SU-DHL-6 (cell line): ENCODE measurements at regions not wholly inside any gene's neighbourhood (a gene's known extent, or its start where the extent isn't known, plus 50 kb on each side); places are given as distances from the start of the nearest gene placed in this dataset.
"Not testable (repeated sequence)": the region's sequence is repeated elsewhere in the genome, so short reads cannot be mapped to it uniquely, and the experiment has no call there.

Source experiments
- H2AFZ ChIP-seq: fragments of 200-600 bp; sonication (generic); 2 replicates; pipeline ENCODE4 v1.6.1; 2014; ENCODE audit warnings: low read depth, mild to moderate bottlenecking, moderate library complexity, mixed read lengths, antibody characterized with exemption, low read length; ENCODE audit not compliant: severe bottlenecking
- H3F3A ChIP-seq: fragments of 200-600 bp; shearing (Covaris generic); 2 replicates; pipeline ENCODE4 v1.6.0; 2016; ENCODE audit warnings: antibody characterized with exemption, mild to moderate bottlenecking; ENCODE audit not compliant: insufficient read depth
- H3K27ac ChIP-seq: fragments of 200-600 bp; sonication (generic); 2 replicates; pipeline ENCODE4 v1.5.1; 2016; ENCODE audit warnings: low read depth, mild to moderate bottlenecking, low read length, moderate library complexity, mixed read lengths
- H3K27me3 ChIP-seq: fragments of 200-600 bp; sonication (generic), shearing (Covaris generic); 2 replicates; pipeline ENCODE4 v1.6.0; 2014; ENCODE audit warnings: mild to moderate bottlenecking, low read length
- H3K36me3 ChIP-seq: fragments of 200-600 bp; sonication (generic); 2 replicates; pipeline ENCODE4 v1.6.1; 2014; ENCODE audit warnings: mild to moderate bottlenecking, low read length, mixed read lengths
- H3K4me2 ChIP-seq: fragments of 300-600, 200-600 bp; shearing (Covaris generic), sonication (generic); 2 replicates; pipeline ENCODE4 v1.6.0; 2014; ENCODE audit warnings: low read length, low read depth, mild to moderate bottlenecking; ENCODE audit not compliant: poor library complexity, severe bottlenecking
- H3K4me3 ChIP-seq: fragments of 200-600 bp; sonication (generic); 2 replicates; pipeline ENCODE4 v1.5.1; 2014; ENCODE audit warnings: antibody characterized with exemption, low read length, mild to moderate bottlenecking, mixed read lengths; ENCODE audit not compliant: insufficient read depth, poor library complexity, severe bottlenecking
- H3K79me2 ChIP-seq: fragments of 200-600 bp; sonication (generic); 2 replicates; pipeline ENCODE4 v1.6.1; 2014; ENCODE audit warnings: mild to moderate bottlenecking, low read length, moderate library complexity; ENCODE audit not compliant: insufficient read depth
- H3K9ac ChIP-seq: fragments of 200-600 bp; sonication (generic); 2 replicates; pipeline ENCODE4 v1.7.0; 2014; ENCODE audit warnings: mild to moderate bottlenecking, low read length
- H3K9me2 ChIP-seq: fragments of 200-600 bp; sonication (generic); replicated peaks from 2 replicates; pipeline ENCODE4 v1.6.1; 2014; ENCODE audit warnings: low read length; ENCODE audit not compliant: insufficient read depth
- H3K9me3 ChIP-seq: fragments of 200-600 bp; sonication (generic); 2 replicates; pipeline ENCODE4 v1.6.1; 2014; ENCODE audit warnings: low read length, mixed read lengths; ENCODE audit not compliant: insufficient read depth
- H4K20me1 ChIP-seq: fragments of 200-600 bp; sonication (generic); 2 replicates; pipeline ENCODE4 v1.6.1; 2014; ENCODE audit warnings: low read depth, mild to moderate bottlenecking, antibody characterized with exemption, low read length, moderate library complexity, mixed read lengths
- EZH2phosphoT487 ChIP-seq: fragments of 200-600 bp; sonication (generic), shearing (Covaris generic); conservative IDR thresholded peaks from 2 replicates; pipeline ENCODE4 v1.6.1; 2018; ENCODE audit warnings: mild to moderate bottlenecking, antibody characterized with exemption, low read length, moderate library complexity, mixed read lengths
- TF ChIP-seq, protein P1 (sequence below): fragments of 200-600 bp; sonication (generic); IDR thresholded peaks from one replicate; pipeline ENCODE4 v1.5.1; 2017; ENCODE audit warnings: antibody characterized with exemption, mild to moderate bottlenecking, low read length, moderate library complexity; ENCODE audit not compliant: insufficient read depth, poor library complexity, severe bottlenecking

DNA sequence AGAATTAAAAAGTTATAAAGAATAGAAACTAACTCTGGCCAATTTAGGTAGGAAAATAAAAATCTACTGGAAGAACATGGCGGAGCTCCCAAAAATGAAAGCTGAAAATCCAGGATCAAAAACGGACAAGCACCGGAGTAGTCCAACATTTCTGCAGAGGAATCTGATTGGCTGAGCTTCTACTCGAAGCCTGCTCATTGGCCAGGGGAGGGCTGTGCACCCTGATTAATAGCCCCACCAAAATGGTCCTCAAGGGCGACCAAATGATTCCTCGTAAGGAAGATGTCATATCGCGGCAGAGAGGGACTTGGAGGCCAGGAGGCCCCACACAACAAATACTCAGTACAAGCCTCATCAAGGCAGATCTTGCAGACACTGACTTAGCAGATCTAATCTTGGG lies 900.7 kb downstream of the UQCRFS1 start:
- no peaks in the 10 kb centered on the region for H3K36me3 ChIP-seq
- H3K4me2 ChIP-seq: no peak overlapping the region
- no peaks in the 10 kb centered on the region for H3K9me3 ChIP-seq
- no peak overlapping the region for H2AFZ ChIP-seq
- no peaks in the 10 kb centered on the region for H3K79me2 ChIP-seq
- no peaks in the 10 kb centered on the region for H3K9me2 ChIP-seq
- H4K20me1 ChIP-seq: no peaks in the 10 kb centered on the region
- no peak overlapping the region for H3K4me3 ChIP-seq
- no peak overlapping the region for H3K27ac ChIP-seq
- H3F3A ChIP-seq: no peaks in the 10 kb centered on the region
- TF ChIP-seq EZH2phosphoT487: no peak
- TF ChIP-seq, protein P1, sequence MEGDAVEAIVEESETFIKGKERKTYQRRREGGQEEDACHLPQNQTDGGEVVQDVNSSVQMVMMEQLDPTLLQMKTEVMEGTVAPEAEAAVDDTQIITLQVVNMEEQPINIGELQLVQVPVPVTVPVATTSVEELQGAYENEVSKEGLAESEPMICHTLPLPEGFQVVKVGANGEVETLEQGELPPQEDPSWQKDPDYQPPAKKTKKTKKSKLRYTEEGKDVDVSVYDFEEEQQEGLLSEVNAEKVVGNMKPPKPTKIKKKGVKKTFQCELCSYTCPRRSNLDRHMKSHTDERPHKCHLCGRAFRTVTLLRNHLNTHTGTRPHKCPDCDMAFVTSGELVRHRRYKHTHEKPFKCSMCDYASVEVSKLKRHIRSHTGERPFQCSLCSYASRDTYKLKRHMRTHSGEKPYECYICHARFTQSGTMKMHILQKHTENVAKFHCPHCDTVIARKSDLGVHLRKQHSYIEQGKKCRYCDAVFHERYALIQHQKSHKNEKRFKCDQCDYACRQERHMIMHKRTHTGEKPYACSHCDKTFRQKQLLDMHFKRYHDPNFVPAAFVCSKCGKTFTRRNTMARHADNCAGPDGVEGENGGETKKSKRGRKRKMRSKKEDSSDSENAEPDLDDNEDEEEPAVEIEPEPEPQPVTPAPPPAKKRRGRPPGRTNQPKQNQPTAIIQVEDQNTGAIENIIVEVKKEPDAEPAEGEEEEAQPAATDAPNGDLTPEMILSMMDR: no peak
- no peaks in the 10 kb centered on the region for H3K27me3 ChIP-seq
- no peak overlapping the region for H3K9ac ChIP-seq

DNA sequence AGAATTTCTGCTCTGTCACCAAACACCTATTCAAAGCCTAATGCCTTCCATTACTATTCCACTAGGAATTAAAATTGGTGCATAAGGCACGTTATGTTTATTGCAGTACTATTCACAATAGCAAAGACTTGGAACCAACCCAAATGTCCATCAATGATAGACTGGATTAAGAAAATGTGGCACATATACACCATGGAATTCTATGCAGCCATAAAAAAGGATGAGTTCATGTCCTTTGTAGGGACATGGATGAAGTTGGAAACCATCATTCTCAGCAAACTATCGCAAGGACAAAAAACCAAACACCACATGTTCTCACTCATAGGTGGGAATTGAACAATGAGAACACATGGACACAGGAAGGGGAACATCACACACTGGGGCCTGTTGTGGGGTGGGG lies 902.1 kb downstream of the UQCRFS1 start:
- H3F3A ChIP-seq, H3K27me3 ChIP-seq, H3K79me2 ChIP-seq, H3K9me2 ChIP-seq, H4K20me1 ChIP-seq, H3K9me3 ChIP-seq, H3K4me2 ChIP-seq, H2AFZ ChIP-seq, H3K4me3 ChIP-seq, H3K36me3 ChIP-seq, H3K9ac ChIP-seq, H3K27ac ChIP-seq: not testable (repeated sequence)

DNA sequence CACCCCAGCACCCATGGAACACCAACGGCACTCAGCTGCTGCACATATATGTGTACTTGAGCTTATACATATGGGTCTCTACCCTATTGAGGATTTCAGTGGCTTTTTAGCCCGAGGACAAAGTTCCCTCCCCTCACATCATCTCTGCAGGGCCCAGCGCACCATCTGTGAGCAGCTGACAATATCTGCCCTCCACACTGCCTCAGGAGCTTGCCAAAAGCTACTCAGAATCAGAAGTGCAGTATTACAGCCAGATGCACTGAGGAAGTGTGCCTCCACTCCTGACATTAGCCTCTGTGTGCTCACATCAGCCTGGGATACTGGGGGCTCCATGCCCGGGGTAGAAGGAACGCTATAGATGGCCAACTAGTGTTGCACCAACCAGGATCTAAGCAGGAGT lies 903.9 kb downstream of the UQCRFS1 start:
- Histone ChIP-seq H3K9me2 (no peaks in the 10 kb centered on the region), H3K27me3 (no peaks in the 10 kb centered on the region), H4K20me1 (no peaks in the 10 kb centered on the region), H3K4me2 (no peak overlapping the region), H2AFZ (no peak overlapping the region), H3K4me3 (no peak overlapping the region), H3K9me3 (no peaks in the 10 kb centered on the region), H3K36me3 (no peaks in the 10 kb centered on the region), H3F3A (no peaks in the 10 kb centered on the region), H3K9ac (no peak overlapping the region), H3K79me2 (no peaks in the 10 kb centered on the region), H3K27ac (no peak overlapping the region)
- TF ChIP-seq EZH2phosphoT487: no peak
- TF ChIP-seq, protein P1: no peak

DNA sequence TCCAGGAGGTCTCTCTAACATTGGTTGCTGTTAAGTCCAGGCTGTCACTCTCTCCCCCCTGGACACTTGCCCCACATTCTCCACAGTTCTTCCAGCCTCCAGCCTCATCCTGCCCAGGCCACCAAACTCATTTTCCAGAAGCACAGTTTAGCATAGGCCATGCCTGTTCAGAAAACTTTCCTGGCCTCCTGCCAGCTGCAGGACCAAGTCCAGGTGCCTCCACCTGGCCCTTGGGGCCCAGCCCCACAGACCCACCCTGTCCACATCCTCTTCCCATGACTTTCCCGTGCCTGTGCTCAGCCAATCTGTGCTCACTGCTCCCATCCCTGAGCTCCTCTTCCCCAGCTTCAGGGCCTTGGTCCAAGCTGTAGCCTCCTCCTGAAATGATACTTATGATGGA lies 905.0 kb downstream of the UQCRFS1 start:
- no peaks in the 10 kb centered on the region for H3K27me3 ChIP-seq
- H3K9ac ChIP-seq: no peak overlapping the region
- H3K36me3 ChIP-seq: no peaks in the 10 kb centered on the region
- no peaks in the 10 kb centered on the region for H3K9me2 ChIP-seq
- TF ChIP-seq, protein P1: no peak
- no peak for TF ChIP-seq EZH2phosphoT487
- H3K4me3 ChIP-seq: no peak overlapping the region
- no peak overlapping the region for H3K27ac ChIP-seq
- H3K4me2 ChIP-seq: no peak overlapping the region
- no peaks in the 10 kb centered on the region for H4K20me1 ChIP-seq
- H3K9me3 ChIP-seq: no peaks in the 10 kb centered on the region
- H3K79me2 ChIP-seq: no peaks in the 10 kb centered on the region
- H2AFZ ChIP-seq: no peak overlapping the region
- no peaks in the 10 kb centered on the region for H3F3A ChIP-seq
